KOPT-K1 (cell line): ENCODE measurements at regions not wholly inside any gene's neighbourhood (a gene's known extent, or its start where the extent isn't known, plus 50 kb on each side); places are given as distances from the start of the nearest gene placed in this dataset.
"Not testable (repeated sequence)": the region's sequence is repeated elsewhere in the genome, so short reads cannot be mapped to it uniquely, and the experiment has no call there.

Experiments
- H3K27ac ChIP-seq: fragments of 200-600 bp; sonication (generic); 2 replicates; pipeline ENCODE4 v1.5.1; 2016; ENCODE audit warnings: antibody characterized with exemption, mild to moderate bottlenecking, low read depth, low read length; ENCODE audit not compliant: poor library complexity, severe bottlenecking
- H3K36me3 ChIP-seq: fragments of 200-600 bp; sonication (generic); 2 replicates; pipeline ENCODE4 v1.5.1; 2017; ENCODE audit warnings: antibody characterized with exemption, mild to moderate bottlenecking, low read length, moderate library complexity; ENCODE audit not compliant: insufficient read depth
- H3K9me3 ChIP-seq: fragments of 200-600 bp; sonication (generic); 2 replicates; pipeline ENCODE4 v1.5.1; 2017; ENCODE audit warnings: antibody characterized with exemption, low read length, mild to moderate bottlenecking; ENCODE audit not compliant: insufficient read depth, poor library complexity, severe bottlenecking

DNA sequence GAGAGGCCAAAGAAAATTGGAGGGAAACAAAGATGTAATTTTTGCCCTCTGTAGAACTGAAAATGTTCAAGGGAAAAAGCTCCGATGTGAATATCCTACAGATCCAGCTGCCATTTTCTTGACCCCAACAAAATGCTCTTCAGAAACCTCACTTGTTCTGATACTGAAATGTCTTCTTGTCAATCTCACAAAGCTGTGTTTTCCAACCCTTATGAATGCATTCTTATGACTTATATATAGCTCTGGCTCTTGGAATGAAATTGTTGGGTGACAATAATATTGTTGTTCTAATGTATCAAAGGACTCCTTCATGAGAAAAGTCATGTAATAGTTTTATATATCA is 157.1 kb upstream of the TGFBR2 start:
- no peak overlapping the region for H3K27ac ChIP-seq
- no peaks in the 10 kb centered on the region for H3K36me3 ChIP-seq
- no peaks in the 10 kb centered on the region for H3K9me3 ChIP-seq

DNA sequence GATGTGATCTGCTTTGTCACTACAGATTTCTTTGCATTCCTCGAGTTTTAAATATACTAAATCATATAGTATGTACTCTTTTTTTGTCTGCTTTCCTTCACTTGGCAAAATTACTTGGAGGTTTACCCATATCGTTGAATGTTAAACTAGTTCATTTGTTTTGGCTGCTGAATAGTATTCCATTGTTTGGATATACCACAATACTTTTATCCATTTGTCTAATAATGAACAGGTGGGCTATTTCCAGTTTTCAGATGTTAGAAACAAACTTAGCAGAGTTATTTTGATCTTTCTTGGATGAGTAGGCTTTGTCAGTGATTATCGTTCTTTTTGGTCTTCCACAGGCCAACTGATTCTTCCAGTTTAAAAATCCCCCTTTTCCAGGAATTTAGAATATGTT is 154.0 kb upstream of the TGFBR2 start:
- Histone ChIP-seq H3K36me3 (no peaks in the 10 kb centered on the region), H3K27ac (no peak overlapping the region), H3K9me3 (no peaks in the 10 kb centered on the region)

DNA sequence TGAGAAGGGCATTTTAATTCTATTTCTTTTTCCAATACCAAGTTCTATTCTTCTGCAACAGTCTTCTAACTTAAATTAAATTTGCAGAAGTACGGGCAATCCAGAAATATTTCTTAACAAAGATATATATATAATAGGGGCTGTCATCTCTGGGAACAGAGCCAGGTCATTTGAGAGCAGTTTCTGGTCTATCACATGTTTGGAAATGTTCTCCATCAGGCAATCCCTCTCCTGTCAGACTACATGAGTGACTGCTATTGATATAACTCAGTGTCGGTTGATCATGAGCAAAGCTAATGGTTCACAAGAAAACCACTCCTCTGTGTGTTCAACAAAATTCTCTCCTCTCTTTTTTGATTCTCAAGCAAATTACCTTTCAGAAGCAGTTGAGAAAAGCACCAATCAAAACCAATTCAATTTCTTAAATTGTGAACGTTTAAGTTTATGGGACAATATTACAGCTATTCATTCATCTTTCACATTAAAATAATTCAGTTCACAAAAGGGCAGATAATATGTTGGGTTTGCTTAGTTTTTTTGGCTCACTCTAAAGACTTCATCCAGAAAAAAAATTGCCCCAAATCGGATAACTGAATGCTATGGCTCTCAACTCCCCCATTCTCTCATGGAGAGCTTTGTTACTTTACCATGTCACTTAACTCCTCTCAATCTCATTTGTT is 152.9 kb upstream of the TGFBR2 start:
- H3K27ac ChIP-seq = no peak overlapping the region
- no peaks in the 10 kb centered on the region for H3K9me3 ChIP-seq

DNA sequence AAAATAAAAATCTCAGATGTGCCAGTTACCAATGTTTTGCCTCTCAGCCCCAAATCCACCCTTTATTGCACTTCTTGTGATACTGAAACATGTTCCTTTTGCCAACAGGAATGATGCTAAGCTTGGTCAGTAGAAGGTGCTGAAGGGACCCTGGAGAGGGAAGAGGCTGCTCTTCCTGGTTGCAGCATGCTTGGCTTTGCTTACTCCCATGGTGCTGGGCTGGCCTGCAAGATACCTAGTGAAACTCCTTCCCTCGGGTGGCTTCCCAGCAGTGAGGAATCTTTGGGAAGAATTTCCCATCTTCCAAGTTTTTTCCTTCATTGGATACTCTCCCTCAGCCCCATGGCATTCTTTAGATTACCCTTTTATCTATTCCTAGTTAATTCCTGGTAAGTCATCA is 151.8 kb upstream of the TGFBR2 start:
- H3K9me3 ChIP-seq = no peaks in the 10 kb centered on the region
- H3K27ac ChIP-seq = no peak overlapping the region
- H3K36me3 ChIP-seq = no peaks in the 10 kb centered on the region

More for the DNA sequence above, 152.9 kb upstream of the TGFBR2 start:
- H3K36me3 ChIP-seq = no peaks in the 10 kb centered on the region

DNA sequence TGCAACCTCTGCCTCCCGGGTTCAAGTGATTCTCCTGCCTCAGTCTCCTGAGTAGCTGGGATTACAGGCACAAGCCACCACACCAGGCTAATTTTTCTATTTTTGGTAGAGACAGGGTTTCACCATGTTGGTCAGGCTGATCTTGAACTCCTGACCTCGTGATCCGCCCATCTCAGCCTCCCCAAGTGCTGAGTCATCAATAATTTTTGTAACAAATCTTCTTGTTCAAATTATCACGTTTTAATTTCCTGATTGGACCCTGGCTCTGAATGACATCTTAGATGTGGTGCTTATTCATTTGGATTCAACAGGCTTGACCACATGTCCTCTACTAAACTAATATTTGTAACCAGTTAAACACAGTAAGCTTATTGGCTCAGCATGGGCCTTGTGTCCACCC is 151.3 kb upstream of the TGFBR2 start:
- H3K27ac ChIP-seq, H3K9me3 ChIP-seq, H3K36me3 ChIP-seq: not testable (repeated sequence)

DNA sequence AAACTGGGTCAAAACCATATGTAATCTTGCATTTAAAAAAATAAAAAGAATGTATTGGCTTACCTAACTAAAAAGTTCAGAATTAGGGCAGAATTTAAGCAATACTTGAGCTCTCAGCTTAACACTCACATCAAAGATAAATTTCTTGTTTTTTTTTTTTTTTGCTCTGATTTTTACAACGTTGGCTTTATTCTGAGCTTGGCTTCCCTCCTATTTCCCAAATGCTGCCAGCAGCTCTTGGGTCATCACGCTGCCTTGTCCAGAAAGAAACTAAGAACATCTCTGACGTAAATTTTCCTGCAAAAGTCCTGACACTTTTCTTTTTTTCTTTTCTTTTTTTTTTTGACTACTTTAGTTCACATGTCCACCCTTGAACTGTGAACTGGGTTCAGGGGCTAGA is 150.6 kb upstream of the TGFBR2 start:
- no peaks in the 10 kb centered on the region for H3K9me3 ChIP-seq
- H3K36me3 ChIP-seq = no peaks in the 10 kb centered on the region
- H3K27ac ChIP-seq = no peak overlapping the region

DNA sequence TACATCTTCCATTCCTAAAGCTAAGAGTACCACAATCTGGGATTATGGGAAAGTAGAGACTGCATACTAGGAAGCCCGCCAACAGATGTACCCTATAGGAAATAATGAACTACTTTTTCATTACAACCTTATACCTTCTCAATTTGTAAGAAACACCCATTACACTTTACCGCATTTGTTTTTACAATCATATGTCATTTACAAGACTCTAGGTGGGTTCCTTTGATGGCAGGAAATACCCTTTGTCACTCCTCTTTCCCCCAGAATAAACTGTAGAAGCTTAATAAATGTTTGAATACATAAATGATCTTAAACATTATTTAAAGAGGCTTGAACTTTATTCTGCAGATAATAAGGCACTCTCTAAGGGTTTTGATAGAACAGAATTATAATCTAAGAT is 150.1 kb upstream of the TGFBR2 start:
- H3K36me3 ChIP-seq = no peaks in the 10 kb centered on the region
- no peak overlapping the region for H3K27ac ChIP-seq
- H3K9me3 ChIP-seq = no peaks in the 10 kb centered on the region

DNA sequence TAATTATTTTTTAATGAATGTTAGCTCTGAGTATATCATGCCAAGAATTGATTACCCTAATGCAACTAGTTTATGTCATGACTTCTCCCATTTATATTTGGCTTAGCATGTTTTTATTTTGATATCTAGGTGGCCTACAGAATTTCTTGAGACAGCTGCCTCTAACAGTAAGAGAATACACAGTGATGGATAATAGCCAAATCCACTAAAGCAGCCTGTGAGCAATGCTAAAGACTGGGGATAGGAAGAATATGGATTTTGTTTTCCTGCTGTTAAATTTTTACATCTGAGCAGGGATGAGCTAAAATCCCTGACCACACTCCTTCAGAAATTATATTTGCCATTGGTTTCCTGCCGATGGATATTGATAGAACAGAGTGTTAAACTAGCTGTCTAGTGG is 149.3 kb upstream of the TGFBR2 start:
- Histone ChIP-seq H3K36me3 (no peaks in the 10 kb centered on the region), H3K9me3 (no peaks in the 10 kb centered on the region), H3K27ac (no peak overlapping the region)

DNA sequence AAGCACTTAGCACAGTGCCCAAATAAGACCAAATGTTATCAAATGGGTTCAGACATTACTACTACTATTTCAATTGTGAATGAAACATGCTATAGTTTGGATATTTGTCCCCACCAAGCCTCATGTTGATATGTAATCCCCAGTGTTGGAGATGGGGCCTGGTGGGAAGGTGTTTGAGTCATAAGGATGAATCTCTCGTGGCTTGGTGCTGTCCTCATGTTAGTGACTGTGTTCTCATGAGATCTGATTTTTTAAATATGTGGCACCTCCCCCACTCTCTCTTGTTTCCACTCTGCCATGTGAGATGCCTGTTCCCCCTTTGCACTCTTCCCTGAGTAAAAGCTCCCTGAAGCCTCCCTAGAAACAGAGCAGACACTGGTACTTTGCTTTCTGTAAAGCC is 148.7 kb upstream of the TGFBR2 start:
- no peaks in the 10 kb centered on the region for H3K9me3 ChIP-seq
- H3K36me3 ChIP-seq = no peaks in the 10 kb centered on the region

DNA sequence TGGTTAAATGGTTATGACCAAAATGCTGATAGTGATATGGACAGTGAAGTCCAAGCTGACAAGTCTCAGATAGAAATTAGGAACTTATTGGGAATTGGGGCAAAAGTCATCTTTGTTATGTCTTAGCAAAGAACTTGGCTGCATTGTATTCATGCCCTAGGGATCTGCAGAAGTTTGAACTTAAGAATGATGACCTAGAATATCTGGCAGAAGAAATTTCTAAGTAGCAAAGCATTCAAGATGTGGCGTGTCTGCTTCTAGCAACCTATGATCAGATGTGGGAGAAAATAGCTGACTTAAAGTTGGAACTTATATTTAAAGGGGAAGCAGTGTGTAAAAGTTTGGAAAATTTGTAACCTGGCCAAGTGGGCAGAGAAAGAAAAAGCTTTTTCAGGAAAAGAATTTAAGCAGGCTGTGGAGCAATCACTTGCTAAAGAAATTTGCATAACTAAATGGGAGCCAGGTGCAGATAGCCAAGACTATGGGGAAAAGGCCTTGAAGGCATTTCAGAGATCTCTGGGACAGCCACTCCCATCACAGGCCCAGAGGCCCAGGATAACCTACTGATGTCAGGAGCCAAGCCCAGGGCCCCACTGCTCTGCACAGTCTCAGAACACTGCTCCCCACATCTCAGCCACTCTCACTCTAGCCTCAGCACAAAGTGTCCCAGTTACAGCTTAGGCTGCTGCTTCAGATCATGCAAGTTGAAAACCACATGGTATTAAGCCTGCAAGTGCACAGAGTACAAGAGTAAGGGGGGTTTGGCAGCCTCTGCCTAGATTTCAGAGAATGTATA is 147.8 kb upstream of the TGFBR2 start:
- H3K9me3 ChIP-seq = no peaks in the 10 kb centered on the region
- no peaks in the 10 kb centered on the region for H3K36me3 ChIP-seq
- H3K27ac ChIP-seq = no peak overlapping the region

More for the DNA sequence above, 148.7 kb upstream of the TGFBR2 start:
- no peak overlapping the region for H3K27ac ChIP-seq

DNA sequence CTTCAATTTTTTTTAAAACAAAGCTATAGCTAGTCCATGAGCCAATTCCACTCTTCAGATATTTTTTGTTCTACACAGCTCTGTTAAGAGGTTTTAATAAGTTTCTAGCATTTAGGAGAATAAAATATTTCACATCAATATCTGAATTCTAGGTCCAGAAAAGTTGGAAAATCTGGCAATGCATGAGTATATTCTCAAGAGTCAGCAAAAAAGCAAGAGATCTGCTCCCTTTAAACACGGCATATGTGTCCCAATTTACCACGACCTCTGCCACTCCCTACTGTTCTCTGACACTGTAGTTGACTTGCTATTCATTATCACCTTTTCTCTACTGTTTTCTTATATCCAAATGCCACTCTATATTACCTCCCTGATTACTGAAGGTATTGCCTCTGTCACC is 145.1 kb upstream of the TGFBR2 start:
- no peaks in the 10 kb centered on the region for H3K36me3 ChIP-seq
- no peak overlapping the region for H3K27ac ChIP-seq
- H3K9me3 ChIP-seq = no peaks in the 10 kb centered on the region

DNA sequence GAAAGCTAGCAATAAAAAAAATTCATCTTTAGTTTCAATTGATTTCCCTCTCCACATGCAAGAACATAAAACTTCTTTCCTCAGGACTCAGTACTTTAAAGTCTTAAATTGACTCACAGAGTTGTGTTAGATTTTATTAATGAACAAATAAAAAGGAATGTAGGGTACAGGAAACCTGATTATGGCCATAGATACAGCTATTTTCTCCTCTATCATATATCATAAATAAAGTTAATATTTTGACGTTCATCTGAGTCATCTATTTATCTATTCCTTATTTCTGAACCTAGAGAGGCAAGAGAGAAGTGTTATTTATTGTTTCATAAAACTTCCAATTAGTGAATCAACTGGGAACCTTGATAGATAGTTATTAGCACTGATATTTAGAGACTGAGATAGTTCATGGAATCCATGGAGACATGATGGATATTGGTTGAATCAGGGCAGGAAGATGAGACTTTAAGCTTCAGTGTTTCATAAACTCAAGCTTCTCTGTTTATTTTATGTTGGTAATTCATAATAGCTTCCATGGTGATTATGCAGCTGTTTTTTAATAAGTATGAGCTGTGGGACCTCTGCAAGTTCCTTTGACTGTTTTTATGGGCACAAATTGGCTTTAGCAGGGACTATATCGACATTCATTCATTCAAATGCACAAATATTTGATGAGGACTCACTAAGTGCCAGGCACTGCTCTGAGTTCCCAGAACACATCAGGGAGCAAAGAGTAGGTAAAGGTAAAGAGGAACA is 143.5 kb upstream of the TGFBR2 start:
- Histone ChIP-seq H3K36me3 (no peaks in the 10 kb centered on the region), H3K27ac (no peak overlapping the region), H3K9me3 (no peaks in the 10 kb centered on the region)

DNA sequence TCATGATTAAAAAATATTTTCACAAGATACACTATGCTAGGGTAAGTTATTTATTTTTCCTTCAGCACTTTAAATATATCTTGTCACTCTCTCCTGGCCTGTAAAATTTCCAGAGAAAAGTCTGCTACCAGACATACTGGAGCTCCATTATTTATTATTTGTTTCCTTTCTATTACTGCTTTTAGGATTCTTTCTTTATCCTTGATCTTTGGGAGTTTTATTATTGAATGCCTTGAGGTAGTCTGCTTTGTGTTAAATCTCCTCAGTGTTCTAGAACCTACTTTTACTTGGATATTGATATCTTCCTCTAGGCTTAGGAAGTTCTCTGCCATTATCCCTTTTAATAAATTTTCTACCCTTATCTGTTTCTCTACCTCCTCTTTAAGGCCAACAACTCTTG is 142.0 kb upstream of the TGFBR2 start:
- Histone ChIP-seq H3K27ac (no peak overlapping the region), H3K9me3 (no peaks in the 10 kb centered on the region), H3K36me3 (no peaks in the 10 kb centered on the region)

DNA sequence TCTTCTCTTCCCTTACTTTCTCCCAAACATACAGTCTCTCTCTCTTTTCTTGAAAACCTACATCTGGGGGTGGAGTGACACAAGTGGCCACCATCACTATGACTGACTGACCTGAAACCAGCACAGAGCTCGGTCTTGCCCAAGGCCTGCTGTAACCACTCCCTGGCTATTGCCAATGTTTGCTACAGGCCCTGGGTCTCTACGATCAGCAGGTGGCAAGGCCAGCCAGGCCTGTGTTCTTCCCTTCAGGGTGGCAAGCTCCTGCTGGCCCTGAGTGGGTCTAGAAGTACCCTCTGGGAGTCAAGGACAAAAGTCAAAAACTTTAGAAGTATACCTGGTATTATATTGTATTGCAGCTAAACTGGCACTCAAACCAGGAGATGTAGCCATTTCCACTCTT is 140.9 kb upstream of the TGFBR2 start:
- H3K36me3 ChIP-seq = no peaks in the 10 kb centered on the region

DNA sequence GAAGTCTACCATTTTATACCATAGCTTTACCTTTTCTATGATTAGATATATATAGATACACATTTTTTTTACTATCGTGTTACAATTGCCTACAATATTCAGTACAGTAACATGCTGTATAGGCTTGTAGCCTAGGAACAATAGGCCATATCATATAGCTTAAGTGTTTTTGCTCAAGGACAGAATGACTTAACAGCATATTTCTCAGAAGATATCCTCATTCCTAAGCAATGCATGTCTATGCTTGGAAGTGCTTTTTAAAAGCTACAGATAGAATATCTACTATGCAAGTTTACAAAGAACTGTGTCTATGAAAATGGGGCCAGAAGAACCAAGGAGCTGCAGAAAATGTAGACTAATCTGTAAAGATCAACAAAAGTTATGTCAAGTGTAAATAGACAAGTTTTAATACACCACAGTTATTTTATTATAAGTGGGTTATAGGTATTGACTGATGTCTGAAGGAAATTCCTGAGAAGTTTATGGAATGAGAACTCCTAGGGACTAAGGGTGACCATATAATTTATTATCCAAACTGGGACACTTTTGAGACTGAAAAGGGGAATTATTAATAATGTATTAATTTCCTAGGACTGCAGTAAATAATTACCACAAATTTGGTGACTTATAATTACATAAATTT is 138.7 kb upstream of the TGFBR2 start:
- Histone ChIP-seq H3K9me3 (no peaks in the 10 kb centered on the region), H3K27ac (no peak overlapping the region), H3K36me3 (no peaks in the 10 kb centered on the region)

More for the DNA sequence above, 140.9 kb upstream of the TGFBR2 start:
- H3K27ac ChIP-seq = no peak overlapping the region
- H3K9me3 ChIP-seq = no peaks in the 10 kb centered on the region
